GM18870 (cell line): ENCODE measurements at regions not wholly inside any gene's neighbourhood (a gene's known extent, or its start where the extent isn't known, plus 50 kb on each side); places are given as distances from the start of the nearest gene placed in this dataset.
A peak's percentile ranks its signal among the peaks of the same experiment; 100 is the strongest.

Source experiments
- ATAC-seq: cut with Tn5 transposase; IDR thresholded peaks from one replicate; pipeline ENCODE4 v1.9.1; 2021; ENCODE audit warnings: moderate library complexity; ENCODE audit not compliant: unreplicated experiment

DNA sequence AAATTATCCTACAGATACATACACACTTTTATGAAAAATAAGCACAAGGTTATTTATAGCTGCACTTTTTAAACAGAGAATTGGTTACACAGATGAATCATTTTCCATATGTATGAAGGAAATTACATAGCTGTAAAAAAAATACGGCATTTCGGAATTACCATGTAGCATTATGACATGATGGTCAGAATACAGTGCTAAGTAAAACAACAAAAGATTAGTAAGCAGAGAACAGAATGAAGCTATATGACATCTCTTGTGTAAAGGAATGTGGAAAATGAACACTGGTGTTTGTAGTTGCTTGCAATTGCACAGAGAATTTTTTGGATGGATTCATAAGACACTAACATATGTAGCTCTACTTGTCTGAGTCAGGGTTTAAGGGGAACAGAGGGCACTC, 1222.0 kb upstream of the PRKX start:
- peak; percentile 11 for ATAC-seq

DNA sequence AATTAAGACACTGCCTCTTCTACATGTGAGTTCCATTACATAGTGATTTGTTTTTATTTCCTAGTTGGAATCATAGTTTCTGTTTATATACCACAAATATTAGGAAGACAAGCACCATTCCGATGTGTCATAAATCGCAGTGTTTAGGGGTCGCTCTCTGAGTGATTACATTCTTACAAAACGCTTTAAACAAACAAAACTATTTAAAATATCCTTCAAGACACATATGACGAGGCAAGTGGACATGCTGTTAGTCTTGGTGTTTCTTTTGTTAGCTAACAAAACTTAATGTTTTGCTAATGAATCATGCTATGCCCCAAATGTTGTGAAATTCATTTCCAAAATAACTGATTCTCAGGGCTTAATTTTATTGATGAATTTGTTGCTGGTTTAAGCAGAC, 1219.3 kb upstream of the PRKX start:
- ATAC-seq: no peak

- no peak for ATAC-seq
Observed at GRCh38 chrX:4930426-4930825, 1217.0 kb upstream of the PRKX start.

DNA sequence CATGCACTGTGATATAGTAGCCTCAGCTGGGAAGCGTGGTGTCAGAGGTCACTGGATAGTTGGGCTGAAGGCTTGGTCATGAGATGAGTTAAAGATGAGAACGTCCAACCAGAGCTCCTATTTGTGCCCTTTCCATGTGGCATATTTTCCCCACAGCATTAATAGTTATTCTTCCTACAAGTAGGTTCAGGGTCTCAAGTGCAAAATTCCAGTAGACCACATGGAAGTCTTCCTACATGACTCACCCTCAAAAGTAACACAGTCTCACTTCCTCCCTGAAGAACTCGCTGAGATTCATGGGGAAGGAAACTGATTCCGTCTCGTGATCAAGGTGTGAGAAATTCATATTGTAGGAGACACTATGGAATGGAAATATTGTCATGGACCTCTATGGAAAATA, 1212.5 kb upstream of the PRKX start:
- no peak for ATAC-seq

GRCh38 chrX:4909348-4909747, 1195.9 kb upstream of the PRKX start:
- ATAC-seq: no peak

DNA sequence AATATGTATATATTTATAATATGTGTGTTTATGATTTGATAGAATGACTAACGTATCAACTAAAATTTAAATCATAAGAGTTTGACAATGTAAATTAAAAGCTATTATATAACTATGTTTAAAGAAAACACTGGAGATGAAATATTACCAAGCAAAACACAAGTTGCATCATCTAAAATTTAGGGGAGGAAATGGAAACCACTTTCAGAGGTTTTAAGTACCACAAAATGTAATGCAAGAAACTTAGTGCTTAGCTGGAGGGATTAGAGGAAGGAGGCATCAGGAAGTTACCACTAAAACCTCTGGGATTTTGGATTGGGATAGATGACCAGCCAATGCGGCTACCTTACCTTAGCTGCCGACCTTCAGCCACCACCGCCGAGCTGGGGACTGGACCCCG, 1192.1 kb upstream of the PRKX start:
- ATAC-seq: no peak

DNA sequence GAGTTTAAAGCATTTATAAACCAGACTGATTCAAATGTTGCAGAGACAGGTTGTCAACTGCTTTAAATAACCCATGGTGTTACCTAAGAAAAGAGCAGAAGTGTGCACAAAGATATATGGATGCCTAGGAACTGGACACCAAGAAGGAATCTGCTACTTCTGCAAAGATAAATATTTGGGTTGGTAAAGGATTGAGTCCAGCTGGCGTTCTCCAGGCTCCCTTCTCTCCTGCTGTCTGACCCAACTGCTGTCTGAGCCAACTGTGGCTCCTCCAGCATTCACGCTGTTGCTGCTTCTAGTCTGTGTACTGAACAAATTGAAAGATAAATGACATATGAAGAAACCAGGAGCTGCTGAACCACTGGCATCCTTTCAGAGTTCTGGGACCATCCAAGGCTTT, 1167.8 kb upstream of the PRKX start:
- no peak for ATAC-seq

DNA sequence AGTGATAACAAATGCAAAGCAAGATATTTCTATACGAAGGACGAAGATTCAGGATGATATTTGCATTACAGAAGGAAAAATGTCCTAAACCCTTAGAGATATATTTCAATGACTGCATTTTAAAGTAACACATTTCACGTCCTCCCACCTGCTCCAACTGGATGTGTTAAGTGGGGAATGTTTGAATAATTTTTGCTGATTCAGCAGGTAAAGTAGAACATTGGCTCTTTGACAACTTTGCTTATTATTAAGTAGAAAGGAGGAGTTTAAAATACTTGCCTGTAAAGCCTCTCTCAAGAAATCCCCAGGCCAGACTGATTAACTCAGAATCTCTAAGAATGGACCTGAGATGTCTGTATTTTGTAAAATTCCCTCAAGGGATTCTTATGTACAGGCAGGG, 1165.2 kb upstream of the PRKX start:
- no peak for ATAC-seq

DNA sequence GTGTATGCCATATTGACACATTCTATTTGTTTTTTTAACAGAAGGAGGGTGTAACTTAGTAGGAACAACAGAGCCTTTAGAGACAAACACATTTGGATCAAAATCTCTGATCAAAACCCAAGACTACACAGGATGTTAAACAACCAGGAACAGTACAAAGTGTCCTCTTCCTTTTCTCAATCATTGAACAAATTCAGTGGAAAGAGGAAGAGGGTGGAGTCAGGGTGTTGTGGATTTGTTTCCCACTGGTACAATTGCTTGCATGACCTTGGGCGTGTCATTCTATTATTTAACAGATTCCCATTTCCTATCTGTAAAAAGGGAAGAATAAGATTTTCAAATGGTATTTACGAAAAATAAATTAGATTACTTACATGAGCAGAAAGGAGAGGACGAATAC, 1162.8 kb upstream of the PRKX start:
- no peak for ATAC-seq

GRCh38 chrX:4851534-4851933, 1138.1 kb upstream of the PRKX start:
- no peak for ATAC-seq

DNA sequence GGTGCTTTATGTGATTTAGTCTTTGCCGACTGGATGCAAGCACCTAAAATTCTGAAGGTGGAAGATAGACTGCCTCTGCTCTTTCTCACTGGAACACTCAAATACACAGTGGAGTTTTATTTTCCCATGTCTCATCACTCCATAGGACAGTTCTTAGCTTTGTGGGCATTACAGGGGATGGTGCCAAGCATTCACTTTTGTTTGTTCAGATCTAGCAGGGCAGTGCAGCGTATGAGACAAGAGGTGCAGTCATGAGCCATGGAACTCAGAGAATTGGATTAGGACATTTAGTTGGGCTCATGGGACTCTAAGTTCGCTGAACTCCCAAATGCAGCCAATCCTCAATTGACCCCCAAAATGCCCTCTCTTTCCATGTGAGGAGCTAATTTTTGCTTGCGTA, 1136.9 kb upstream of the PRKX start:
- no peak for ATAC-seq

DNA sequence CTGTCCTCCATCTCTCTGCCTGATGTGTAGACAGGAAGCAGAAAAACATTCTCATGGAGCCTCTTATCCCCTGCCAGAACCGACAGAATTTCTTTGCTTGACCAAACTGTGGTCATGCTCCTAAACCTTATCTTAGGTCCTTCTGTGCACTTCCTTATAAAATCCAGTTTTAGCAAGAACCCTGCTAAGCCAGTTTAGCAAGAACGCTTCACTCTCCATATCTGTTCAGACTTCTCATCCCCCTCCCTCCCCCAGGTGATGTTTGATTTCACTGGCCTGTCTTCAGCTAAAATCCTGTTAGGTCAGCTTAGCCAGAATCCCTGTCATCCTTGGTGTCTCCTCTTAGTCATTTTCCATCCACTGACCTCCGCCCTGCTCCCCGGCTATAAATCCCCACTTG, 1130.9 kb upstream of the PRKX start:
- no peak for ATAC-seq

GRCh38 chrX:4841216-4841745, 1127.8 kb upstream of the PRKX start:
- ATAC-seq: no peak

DNA sequence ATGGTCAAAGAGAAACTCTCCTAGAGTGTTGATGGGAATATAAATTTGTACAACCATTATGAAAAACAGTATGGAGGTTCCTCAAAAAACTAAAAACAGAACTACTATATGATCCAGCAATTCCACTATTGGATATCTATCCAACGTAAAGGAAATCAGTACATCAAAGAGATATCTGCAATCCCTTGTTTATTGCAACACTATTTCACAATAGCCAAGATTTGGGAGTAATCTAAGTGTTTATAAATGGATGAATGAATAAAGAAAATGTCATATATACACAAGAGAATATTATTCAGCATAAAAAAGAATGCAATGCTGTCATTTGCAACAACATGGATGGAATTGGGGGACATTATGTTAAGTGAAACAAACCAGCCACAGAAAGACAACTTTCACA, 1118.1 kb upstream of the PRKX start:
- ATAC-seq: no peak

DNA sequence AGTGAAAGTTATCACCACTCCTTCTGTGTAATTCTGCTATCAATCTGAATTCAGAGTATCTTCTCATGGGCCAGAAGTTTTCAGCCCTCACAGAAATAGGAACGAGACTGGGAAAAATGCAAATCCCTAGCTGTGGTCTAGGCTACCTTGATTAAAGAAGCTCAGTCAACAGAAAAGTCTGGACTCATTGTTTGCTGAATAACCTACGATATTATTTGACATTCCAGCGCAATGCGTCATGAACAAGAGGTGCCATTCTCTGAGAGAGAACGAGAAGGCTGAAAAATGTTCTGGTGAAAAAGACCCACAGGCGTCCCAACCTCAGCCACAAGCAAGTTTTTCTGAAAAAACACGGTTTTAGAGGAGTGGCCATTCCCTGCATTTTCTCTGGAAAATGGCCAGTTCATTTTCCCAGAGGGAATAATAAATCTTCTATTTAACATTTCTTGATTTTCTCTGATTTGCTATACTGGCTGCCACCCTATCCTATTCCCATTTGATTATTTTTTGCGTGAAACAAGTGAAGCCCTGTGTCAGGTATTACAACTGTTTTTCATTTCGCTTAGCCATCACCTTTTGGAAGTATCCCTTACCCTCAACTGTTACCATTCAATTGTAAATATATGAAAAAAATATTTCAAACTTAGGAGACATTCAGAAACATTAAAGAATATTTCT, 1117.6 kb upstream of the PRKX start:
- no peak for ATAC-seq

- no peak for ATAC-seq
Observed at GRCh38 chrX:4825550-4825949, 1112.1 kb upstream of the PRKX start.

DNA sequence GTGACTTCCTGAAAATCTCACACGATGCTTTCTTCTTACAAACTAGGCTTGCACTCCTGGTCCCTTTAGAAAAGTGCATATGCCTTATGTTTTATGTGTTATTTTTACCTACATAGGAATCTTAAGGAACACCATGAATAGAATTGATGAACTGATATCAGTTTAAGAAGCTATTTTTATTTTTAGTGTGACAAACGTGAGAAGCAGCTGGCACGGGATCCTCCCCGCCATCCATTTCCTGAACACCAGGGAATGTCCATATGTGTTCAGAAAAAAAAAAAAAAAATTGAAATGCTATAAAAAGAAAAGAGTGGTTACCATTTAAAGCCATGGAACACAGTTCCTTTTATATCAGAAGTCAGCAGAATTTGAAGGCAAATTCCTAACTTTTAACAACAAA, 1096.1 kb upstream of the PRKX start:
- ATAC-seq: no peak

- ATAC-seq: no peak
Observed at GRCh38 chrX:4805502-4805901, 1092.1 kb upstream of the PRKX start.

GRCh38 chrX:4800756-4801155, 1087.3 kb upstream of the PRKX start:
- no peak for ATAC-seq

- ATAC-seq: no peak
Observed at GRCh38 chrX:4787971-4788370, 1074.5 kb upstream of the PRKX start.

- no peak for ATAC-seq
Observed at GRCh38 chrX:4764888-4765287, 1051.4 kb upstream of the PRKX start.

GRCh38 chrX:4762196-4762595, 1048.7 kb upstream of the PRKX start:
- no peak for ATAC-seq

- peak; percentile 90 for ATAC-seq
Observed at GRCh38 chrX:4754878-4755604, 1041.6 kb upstream of the PRKX start.
